CD4-positive, alpha-beta T cell (primary cell): ENCODE measurements at regions not wholly inside any gene's neighbourhood (a gene's known extent, or its start where the extent isn't known, plus 50 kb on each side); places are given as distances from the start of the nearest gene placed in this dataset.
"Not testable (repeated sequence)": the region's sequence is repeated elsewhere in the genome, so short reads cannot be mapped to it uniquely, and the experiment has no call there.

ENCODE experiments used
- ATAC-seq: fragments of 200-7000 bp; cut with Tn5 transposase; one replicate; pipeline ENCODE4 v1.10.0; 2022; ENCODE audit warnings: mild to moderate bottlenecking; ENCODE audit not compliant: poor library complexity
- CTCF ChIA-PET: fragments of 350-600 bp; sonication (Branson Sonifier 250); formaldehyde crosslinking; loops from one replicate; lab custom pipeline; 2021; ENCODE audit warnings: antibody characterized with exemption, inconsistent platforms; lab: Charles Lee
- POLR2A ChIA-PET: fragments of 350-600 bp; sonication (Branson Sonifier 250); formaldehyde crosslinking; loops from one replicate; lab custom pipeline; 2021; ENCODE audit warnings: antibody characterized with exemption, inconsistent platforms; lab: Charles Lee
- DNase-seq, 14 experiments: peaks; one replicate each; pipeline ENCODE4 v3.0.0-alpha.2; 2013 to 2020; ENCODE audit warnings: mixed read lengths in 2 of 14
- H3K27ac ChIP-seq, 2 donors: one replicate each; pipeline versions ENCODE4 v1.5.1 to v1.7.0; 2013; ENCODE audit warnings: low read length in 2 of 2, low read depth in 1 of 2, mild to moderate bottlenecking in 1 of 2
- H3K27me3 ChIP-seq, 2 experiments: 1 replicate in 1 of 2; 2 replicates in 1 of 2; pipeline versions ENCODE4 v1.6.1 to v1.7.0; 2013; ENCODE audit warnings: low read length in 2 of 2, control low read depth in 1 of 2, mild to moderate bottlenecking in 1 of 2, moderate library complexity in 1 of 2; ENCODE audit not compliant: insufficient read depth in 2 of 2, control insufficient read depth in 1 of 2
- H3K36me3 ChIP-seq: one replicate; pipeline ENCODE4 v1.6.1; 2013; ENCODE audit warnings: low read length, control low read depth; ENCODE audit not compliant: insufficient read depth
- H3K4me1 ChIP-seq: one replicate; pipeline ENCODE4 v1.6.1; 2013; ENCODE audit warnings: low read length, control low read depth; ENCODE audit not compliant: insufficient read depth
- H3K4me3 ChIP-seq: one replicate; pipeline ENCODE4 v1.5.1; 2013; ENCODE audit warnings: mild to moderate bottlenecking, low read length, moderate library complexity
- H3K9me3 ChIP-seq, 2 experiments: 1 replicate in 1 of 2; 2 replicates in 1 of 2; pipeline versions ENCODE4 v1.6.1 to v1.7.0; 2013; ENCODE audit warnings: low read length in 2 of 2, mild to moderate bottlenecking in 2 of 2, control low read depth in 1 of 2, moderate library complexity in 1 of 2; ENCODE audit not compliant: control insufficient read depth in 1 of 2, insufficient read depth in 1 of 2
- H3K27ac Mint-ChIP-seq: one replicate; pipeline ENCODE4 v1.8.0; 2020; ENCODE audit warnings: mixed read lengths
- H3K27me3 Mint-ChIP-seq: one replicate; pipeline ENCODE4 v1.8.0; 2021; ENCODE audit warnings: mixed read lengths
- H3K36me3 Mint-ChIP-seq: one replicate; pipeline ENCODE4 v1.8.0; 2021; ENCODE audit warnings: low read depth, mixed read lengths
- H3K4me1 Mint-ChIP-seq: one replicate; pipeline ENCODE4 v1.8.0; 2021; ENCODE audit warnings: low read depth, mixed read lengths
- H3K4me3 Mint-ChIP-seq: one replicate; pipeline ENCODE4 v1.8.0; 2020; ENCODE audit warnings: mild to moderate bottlenecking, mixed read lengths
- H3K9me3 Mint-ChIP-seq: one replicate; pipeline ENCODE4 v1.8.0; 2020; ENCODE audit warnings: mixed read lengths
- intact Hi-C, 2 experiments: fragments of 100-400 bp; cut with DNase I in 1 of 2; cut with micrococcal nuclease in 1 of 2; formaldehyde crosslinking; loops; one replicate each; pipeline versions ENCODE4 v1.15.1 to v1.9.0; 2023 to 2025; cut with DNase I, micrococcal nuclease
- TF ChIP-seq, protein P1 (sequence below): fragments of 200-600 bp; IDR thresholded peaks from one replicate; pipeline ENCODE4 v1.8.0; 2022; ENCODE audit warnings: antibody characterized with exemption, mild to moderate bottlenecking

DNA sequence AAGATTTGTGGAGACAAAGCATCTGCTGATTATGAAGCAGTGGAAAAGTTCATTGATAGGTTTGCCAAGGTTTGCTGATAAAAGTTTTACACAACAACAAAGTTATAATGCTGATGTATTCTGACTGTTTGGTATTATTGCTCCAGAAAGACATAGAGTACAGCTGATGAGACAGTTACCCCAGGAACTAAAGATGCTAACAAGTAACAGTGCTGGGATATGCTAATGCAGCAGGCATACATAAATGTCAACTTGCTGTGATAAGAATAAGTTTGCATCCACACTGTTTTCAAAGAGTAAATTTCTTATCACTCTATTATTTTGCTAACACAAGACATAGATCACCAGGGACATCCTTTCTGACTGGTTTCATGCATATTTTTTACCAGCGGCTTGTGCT is 1221.3 kb upstream of the CELF4 start:
- Histone ChIP-seq H3K27ac (no peak overlapping the region), H3K4me3 (no peak overlapping the region), H3K9me3 (peaks cover 0 to 3% of the 10 kb centered on the region in 2 experiments), H3K27me3 (no peaks in the 10 kb centered on the region), H3K36me3 (no peaks in the 10 kb centered on the region), H3K4me1 (no peaks in the 10 kb centered on the region)
- TF ChIP-seq, protein P1, sequence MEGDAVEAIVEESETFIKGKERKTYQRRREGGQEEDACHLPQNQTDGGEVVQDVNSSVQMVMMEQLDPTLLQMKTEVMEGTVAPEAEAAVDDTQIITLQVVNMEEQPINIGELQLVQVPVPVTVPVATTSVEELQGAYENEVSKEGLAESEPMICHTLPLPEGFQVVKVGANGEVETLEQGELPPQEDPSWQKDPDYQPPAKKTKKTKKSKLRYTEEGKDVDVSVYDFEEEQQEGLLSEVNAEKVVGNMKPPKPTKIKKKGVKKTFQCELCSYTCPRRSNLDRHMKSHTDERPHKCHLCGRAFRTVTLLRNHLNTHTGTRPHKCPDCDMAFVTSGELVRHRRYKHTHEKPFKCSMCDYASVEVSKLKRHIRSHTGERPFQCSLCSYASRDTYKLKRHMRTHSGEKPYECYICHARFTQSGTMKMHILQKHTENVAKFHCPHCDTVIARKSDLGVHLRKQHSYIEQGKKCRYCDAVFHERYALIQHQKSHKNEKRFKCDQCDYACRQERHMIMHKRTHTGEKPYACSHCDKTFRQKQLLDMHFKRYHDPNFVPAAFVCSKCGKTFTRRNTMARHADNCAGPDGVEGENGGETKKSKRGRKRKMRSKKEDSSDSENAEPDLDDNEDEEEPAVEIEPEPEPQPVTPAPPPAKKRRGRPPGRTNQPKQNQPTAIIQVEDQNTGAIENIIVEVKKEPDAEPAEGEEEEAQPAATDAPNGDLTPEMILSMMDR: no peak
- no peak overlapping the region for H3K4me3 Mint-ChIP-seq
- no peak overlapping the region for H3K27ac Mint-ChIP-seq
- H3K36me3 Mint-ChIP-seq: no peaks in the 10 kb centered on the region
- ATAC-seq (no peak), DNase-seq (no peak)
- CTCF ChIA-PET: no interaction called here
- intact Hi-C loops: no loop called here
- POLR2A ChIA-PET: no interaction called here
- H3K4me1 Mint-ChIP-seq: no peaks in the 10 kb centered on the region
- no peaks in the 10 kb centered on the region for H3K27me3 Mint-ChIP-seq
- H3K9me3 Mint-ChIP-seq: peaks cover 3% of the 10 kb centered on the region

DNA sequence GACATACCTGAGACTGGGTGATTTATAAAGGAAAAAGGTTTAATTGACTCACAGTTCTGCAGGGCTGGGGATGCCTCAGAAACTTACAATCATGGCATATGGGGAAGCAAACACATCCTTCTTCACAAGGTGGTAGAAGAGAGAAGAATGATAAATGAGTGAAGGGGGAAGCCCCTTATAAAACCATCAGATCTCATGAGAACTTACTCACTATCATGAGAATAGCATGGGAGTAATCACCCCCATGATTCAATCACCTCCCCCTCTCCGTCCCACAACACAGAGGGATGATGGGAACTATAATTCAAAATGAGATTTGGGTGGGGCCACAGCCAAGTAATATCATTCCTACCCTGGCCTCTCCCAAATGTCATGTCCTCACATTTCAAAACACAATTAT is 1206.0 kb upstream of the CELF4 start:
- H3K27me3 Mint-ChIP-seq, H3K4me3 ChIP-seq, H3K27me3 ChIP-seq, H3K9me3 Mint-ChIP-seq, H3K36me3 Mint-ChIP-seq, H3K4me3 Mint-ChIP-seq, CTCF ChIA-PET, H3K4me1 ChIP-seq, intact Hi-C loops, H3K27ac ChIP-seq, DNase-seq, H3K4me1 Mint-ChIP-seq, H3K9me3 ChIP-seq, POLR2A ChIA-PET, ATAC-seq, H3K27ac Mint-ChIP-seq, H3K36me3 ChIP-seq: not testable (repeated sequence)

DNA sequence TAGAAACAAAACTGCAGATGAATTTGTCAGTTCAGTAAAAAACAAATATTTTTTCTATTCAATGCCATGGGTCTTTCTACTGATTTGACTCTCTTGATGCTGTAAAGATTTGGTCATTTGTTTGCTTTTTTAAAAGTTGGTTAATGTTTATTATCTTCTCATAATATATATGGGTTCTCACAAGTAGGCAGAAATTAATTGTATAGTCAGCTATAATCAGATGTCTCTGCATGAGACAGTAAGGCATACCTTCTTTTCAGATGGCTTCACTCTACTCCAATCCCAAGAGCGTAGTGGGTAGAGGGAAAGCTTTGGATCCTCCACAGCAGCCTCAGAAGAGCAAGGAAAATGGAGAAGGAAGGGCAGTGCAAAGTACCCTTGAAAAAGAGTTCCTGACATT is 1202.9 kb upstream of the CELF4 start:
- ChIA-PET CTCF (no interaction called here), POLR2A (no interaction called here)
- no peak overlapping the region for H3K4me3 Mint-ChIP-seq
- no peak overlapping the region for H3K27ac ChIP-seq
- H3K36me3 Mint-ChIP-seq: no peaks in the 10 kb centered on the region
- ATAC-seq (no peak), DNase-seq (no peak)
- no peaks in the 10 kb centered on the region for H3K36me3 ChIP-seq
- H3K4me1 ChIP-seq: no peaks in the 10 kb centered on the region
- H3K27me3 ChIP-seq: no peaks in the 10 kb centered on the region
- H3K9me3 ChIP-seq: peaks cover 0 to 7% of the 10 kb centered on the region in 2 experiments
- no peaks in the 10 kb centered on the region for H3K4me1 Mint-ChIP-seq
- no peak overlapping the region for H3K4me3 ChIP-seq
- H3K27me3 Mint-ChIP-seq: no peaks in the 10 kb centered on the region
- TF ChIP-seq, protein P1: no peak
- H3K27ac Mint-ChIP-seq: no peak overlapping the region
- intact Hi-C loops: no loop called here
- peaks cover 7% of the 10 kb centered on the region for H3K9me3 Mint-ChIP-seq

DNA sequence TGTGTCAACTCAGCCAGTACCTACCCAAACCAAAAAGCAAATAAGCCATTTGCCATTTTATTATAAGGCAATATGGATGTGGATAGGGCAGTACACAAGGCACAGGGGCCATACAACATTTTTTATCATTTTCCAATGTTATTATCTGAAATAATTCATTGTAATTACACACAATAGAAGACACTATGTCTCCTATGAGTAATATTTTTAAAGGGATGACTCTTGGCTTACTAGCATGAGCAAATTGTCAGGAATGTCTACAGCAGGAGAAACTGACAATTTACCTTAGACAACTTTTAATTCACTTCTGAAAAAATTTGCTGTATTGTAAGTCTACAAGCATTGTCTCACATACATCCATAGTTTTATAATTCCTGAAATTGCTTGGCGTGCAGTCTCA is 1193.9 kb upstream of the CELF4 start:
- Mint-ChIP-seq H3K27ac (no peak overlapping the region), H3K4me1 (no peaks in the 10 kb centered on the region), H3K9me3 (peaks cover 5% of the 10 kb centered on the region), H3K4me3 (no peak overlapping the region), H3K36me3 (no peaks in the 10 kb centered on the region), H3K27me3 (no peaks in the 10 kb centered on the region)
- Histone ChIP-seq H3K27me3 (no peaks in the 10 kb centered on the region), H3K4me3 (no peak overlapping the region), H3K27ac (no peak overlapping the region), H3K4me1 (no peaks in the 10 kb centered on the region), H3K9me3 (no peaks in the 10 kb centered on the region), H3K36me3 (no peaks in the 10 kb centered on the region)
- CTCF ChIA-PET: no interaction called here
- intact Hi-C loops: no loop called here
- POLR2A ChIA-PET: no interaction called here
- no peak for DNase-seq
- no peak for ATAC-seq
- TF ChIP-seq, protein P1: no peak
